HG02970 (cell line): ENCODE measurements at regions not wholly inside any gene's neighbourhood (a gene's known extent, or its start where the extent isn't known, plus 50 kb on each side); places are given as distances from the start of the nearest gene placed in this dataset.
"Not testable (repeated sequence)": the region's sequence is repeated elsewhere in the genome, so short reads cannot be mapped to it uniquely, and the experiment has no call there.

Experiments used
- ATAC-seq: cut with Tn5 transposase; IDR thresholded peaks from one replicate; pipeline ENCODE4 v1.9.1; 2021; ENCODE audit warnings: mild to moderate bottlenecking, moderate library complexity, moderate number of reproducible peaks; ENCODE audit not compliant: unreplicated experiment, low FRiP score

DNA sequence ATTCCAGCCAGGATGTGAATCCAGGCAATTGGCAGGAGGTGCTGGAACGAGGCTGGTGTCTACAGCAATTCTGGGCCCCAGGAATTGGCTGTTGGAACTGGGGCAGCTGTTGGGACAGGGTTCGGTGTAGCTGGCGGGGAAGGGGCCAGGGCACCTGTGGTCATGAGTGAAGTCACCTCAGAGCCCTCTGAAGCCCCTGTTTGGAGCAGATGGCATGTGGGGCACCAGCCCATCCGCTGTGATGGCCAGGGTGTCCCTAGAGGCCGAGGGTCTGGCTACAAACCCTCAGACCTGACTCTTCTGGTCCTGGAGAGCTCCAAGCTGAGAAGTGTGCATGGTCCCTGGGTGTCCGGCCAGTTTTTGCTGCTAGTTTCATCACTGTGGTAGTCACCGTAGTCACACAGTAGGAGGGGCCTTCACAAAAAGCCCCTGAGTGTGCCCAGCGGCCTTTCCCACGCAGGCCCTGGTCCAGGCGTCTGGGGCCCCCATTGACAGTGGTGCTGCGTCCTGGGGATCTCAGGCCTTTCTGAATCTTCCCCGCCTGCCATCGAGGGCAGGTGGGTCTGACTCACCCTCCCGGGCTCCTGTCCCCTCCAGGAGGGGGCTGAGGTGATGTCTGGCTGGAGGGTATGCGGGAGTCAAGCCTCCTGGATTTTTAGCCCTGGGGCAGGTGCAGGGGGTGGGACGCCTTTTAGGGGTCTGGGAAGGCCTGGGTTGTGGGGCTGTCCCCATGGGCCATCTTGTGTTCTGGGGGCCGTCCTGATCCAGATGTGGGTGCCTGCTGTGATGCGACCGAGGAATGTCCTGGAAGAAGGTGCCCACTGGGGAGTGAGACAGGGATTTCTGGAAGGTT lies 368.0 kb downstream of the TMEM121 start:
- no peak for ATAC-seq

DNA sequence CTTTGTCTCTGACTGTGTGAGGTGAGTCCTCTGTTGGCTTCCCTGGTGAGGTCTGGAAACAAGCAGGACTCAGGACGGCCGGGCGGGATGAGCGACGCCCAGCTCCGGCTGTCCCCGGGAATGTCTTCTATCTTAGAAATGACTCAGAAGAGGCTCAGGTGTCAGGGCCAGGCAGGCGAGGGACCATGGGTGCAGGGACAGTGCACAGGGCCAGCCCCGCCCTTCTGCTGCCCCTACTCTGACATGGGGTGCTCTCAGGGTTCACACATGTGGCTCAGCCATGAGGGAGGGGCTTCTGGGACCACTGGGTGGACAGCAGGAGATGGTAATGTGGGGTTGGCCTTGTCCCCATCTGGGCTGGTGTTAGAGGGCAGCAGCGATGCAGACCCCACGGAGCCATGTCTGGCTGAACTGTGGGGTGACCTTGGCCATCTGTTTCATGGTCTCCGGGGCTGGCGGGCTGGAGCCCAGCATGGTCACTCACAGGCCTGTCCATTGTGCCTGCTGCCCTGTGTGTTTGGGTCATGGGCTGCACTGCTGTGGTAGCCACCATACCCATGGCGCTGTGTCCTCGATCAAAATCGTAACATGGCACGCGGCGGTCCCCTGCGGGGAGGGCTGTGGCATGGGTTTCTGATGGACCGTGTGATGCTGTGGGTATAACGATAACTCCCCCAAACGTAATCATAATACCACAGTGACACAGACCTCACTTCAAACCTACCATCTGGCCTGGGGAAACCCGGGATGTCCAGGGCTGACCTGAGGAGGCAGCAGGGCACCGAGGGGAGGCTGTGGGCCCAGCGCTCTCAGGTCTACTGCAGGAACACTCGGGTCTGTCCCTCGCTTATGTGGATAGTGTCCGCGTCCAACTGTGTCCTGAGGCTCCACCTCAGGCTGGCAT lies 368.8 kb downstream of the TMEM121 start:
- no peak for ATAC-seq

DNA sequence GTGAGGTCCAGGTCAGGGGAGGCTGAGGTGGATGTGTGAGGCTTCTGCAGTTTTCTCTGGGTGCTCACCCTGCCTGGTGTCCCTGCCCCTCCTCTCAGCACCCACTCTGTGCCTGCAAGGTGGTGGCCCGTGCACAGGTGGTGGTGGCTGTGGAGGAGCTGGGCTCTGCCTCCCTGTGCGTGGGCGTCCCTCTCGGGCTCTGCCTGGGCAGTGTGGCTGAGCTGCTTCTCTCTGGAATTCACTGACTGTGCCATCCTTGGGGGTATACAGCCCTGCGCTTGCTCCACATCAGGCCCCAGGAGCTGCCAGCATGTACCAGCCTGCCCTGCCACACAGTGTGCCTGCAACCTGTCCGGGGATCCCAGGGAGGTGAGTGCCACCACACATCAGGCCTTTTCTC lies 369.8 kb downstream of the TMEM121 start:
- not testable (repeated sequence) for ATAC-seq

DNA sequence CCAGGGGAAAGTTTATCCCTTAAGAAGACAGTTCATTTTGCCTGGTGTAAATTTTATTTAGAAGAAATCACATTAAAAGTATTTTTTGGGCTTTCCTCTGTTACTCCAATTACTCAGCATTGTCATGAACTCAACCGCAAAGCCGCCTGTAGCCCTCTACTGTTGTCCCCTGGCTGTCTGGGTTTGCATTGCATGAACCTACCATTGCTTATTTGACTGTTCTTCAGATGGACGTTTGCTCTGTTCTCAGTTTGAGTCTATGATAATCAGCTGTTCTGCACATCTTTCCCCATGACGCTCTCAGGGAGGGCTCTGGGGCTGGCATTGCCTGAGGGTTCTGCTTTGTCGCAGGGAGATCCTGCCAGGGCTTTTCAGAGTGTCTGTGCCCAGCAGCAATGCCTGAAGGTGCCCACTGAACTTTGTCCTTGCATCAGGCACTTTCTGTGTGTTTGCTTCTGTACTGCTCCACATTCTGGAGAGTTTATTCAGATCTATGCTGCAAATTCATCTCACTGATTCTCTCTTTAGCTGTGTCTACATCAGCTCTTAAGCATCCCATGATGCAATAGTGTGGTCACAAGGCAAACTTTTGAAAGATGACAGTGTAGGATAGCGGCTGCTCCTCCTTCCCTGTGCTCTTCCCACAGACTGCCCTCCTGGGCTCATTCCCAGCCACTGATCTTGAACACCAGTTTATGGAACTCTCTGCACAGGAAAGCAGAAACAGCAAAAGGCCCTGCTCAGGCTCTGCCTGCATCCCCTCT lies 370.8 kb downstream of the TMEM121 start:
- not testable (repeated sequence) for ATAC-seq

DNA sequence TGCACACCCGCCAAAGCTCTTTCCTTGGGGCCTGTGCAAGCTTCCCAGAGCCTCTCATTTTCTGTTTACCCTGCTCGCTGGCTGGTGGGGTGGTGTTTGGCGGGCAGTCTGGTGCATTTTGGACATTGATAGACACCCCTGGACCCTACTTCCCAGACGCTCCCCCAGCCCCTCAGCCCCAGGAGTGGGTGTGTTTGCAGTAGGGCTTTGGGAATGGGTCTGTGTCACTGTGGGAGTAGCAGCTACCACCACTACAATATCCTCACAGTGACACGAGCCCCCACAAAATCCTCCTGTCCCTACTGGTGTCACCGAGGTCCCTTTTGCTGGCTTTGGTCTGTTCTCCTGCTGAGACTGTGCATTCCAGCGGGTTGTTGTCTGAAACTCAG lies 371.3 kb downstream of the TMEM121 start:
- no peak for ATAC-seq

DNA sequence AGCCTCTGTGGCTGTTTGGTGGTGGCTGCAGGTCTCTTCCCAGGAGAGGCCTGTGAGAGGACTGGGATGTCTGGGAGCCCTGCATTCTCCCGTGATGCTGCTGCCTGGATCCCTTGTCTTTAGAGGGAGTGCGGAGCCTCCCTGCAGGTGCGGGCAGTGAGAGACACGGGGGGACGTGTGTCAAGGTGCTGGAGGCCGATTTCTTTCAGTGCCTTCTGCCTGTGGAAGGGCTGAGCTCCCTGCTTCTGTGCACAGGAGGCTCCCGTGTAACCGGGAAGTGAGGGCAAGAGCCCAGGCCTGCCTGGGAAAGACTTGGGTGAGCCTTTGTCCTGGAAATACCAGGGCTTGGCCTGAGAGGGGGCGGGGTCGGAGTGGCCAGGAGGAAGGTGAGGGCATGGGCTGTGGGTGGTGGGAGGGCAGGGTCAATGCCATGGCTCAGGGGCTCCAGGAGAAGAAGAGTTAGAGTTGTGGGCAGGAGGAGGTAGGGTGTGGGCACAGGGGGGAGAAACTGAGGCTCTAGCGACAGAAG lies 372.2 kb downstream of the TMEM121 start:
- no peak for ATAC-seq

DNA sequence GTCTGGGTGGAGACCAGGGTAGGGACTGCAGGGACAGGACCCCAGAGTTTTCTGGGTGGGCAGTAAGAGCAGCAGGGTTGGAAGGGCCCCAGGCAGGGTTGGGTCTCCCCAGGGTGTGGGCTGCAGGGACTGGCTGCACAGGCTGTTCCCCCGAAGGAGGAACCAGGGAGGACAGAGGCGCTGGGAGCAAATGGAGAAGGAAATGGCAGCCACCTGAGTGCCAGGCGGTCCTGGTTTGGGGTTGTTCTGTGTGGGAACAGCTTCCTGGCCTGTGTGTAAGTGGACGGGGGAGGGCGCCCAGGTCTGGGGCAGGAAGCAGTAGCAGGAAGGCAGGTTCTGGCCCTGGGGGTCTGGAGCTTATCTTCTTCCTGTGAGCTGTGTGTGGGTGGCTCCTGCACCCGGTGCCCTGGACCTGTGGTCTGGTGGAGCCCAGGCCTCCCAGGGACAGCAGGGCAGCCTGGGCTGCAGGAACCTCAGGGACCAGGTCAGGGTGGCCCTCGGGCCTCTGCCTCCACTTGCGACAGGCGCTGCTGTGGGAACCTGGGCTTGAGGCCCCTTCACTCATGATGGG lies 372.8 kb downstream of the TMEM121 start:
- ATAC-seq: no peak

DNA sequence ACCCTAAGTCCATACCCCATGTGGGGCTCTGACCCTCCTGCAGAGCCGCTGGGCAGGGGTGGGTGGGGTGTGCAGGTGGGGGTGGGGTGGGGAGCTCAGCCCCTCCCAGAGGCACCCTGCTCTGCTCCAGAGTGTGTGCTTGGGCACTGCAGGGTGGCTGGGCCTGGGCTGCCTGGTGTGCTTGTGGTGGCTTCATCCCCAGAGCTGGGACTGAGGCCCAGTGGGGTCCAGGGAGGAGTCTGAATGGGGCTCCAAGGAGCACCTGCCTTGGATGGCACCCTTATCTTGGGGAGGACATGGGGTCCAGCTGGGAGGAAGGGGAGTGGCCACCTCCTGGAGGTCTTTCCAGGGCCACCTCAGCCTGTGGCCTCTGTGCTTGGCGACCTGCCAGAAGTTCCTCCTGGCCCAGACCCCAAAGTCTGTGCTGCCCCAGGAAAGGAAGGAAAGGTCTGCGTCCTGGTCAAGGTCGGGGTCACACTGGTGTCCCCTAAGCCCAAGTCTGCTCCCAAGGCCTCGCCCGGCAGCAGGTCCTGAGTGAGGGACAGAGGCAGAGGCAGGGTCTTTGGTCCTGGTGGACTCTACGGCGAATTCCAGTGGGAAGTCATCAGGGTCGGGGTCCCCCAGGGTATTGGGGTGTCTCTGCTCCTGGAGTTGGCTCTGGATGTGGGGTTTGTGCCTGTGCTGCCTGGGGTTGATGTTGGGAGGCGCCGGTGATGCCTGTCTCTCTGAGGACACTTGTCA lies 373.4 kb downstream of the TMEM121 start:
- no peak for ATAC-seq

DNA sequence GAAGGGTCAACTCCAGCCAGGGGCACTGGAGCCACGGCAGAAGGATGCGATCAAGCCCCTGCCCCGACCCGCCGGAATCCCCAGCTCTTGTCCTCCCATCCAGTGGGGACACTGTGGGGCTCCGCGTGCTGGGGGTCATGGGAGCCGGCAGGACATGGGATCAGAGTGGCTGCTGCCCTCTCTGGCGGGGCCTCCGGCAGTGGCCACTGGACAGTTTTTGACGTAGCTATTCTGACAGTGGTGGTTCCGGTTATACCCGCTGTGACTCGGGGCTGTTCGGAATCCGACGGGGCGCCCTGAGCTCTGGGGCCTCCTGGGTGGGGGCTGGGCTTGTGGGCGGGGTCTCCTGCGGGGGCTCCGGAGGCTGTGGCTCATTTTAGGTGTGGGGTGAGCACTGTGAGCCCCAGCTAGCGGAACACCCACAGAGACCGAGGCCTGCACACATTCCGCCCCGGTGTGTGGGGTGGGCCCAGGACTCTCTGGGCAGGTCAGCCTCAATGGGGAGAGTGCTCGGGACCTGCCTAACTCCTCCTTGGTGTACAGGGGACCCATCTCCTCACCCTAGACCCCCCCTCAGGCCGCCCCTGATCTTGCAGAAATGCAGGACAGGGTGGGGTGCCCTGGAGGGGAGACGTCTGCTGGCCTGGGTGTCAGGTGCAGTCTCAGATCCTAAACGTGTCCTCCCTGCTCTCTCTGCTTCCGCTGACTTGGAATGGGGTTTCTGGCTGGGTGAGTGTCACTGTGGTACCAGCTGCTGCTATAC lies 374.2 kb downstream of the TMEM121 start:
- no peak for ATAC-seq

DNA sequence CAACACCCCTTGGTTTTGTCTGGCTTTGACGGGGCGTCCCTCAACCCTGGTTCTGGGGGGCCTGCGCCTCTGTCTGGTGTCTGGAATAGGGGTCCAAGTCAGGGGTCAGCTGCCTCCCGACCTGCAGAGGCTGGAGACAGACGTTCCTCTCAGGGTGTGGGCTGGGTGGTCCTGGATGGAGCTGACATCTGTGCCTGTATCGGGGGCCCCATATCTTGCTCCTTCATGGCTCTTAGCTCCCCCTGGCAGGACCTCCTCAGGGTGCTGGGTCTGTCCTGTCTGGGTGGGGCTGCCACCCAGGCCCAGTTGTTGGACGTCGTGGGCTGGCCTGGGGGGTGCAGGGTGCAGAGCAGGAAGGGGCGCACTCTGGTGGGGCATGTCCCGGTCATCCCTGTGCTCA lies 374.8 kb downstream of the TMEM121 start:
- no peak for ATAC-seq

DNA sequence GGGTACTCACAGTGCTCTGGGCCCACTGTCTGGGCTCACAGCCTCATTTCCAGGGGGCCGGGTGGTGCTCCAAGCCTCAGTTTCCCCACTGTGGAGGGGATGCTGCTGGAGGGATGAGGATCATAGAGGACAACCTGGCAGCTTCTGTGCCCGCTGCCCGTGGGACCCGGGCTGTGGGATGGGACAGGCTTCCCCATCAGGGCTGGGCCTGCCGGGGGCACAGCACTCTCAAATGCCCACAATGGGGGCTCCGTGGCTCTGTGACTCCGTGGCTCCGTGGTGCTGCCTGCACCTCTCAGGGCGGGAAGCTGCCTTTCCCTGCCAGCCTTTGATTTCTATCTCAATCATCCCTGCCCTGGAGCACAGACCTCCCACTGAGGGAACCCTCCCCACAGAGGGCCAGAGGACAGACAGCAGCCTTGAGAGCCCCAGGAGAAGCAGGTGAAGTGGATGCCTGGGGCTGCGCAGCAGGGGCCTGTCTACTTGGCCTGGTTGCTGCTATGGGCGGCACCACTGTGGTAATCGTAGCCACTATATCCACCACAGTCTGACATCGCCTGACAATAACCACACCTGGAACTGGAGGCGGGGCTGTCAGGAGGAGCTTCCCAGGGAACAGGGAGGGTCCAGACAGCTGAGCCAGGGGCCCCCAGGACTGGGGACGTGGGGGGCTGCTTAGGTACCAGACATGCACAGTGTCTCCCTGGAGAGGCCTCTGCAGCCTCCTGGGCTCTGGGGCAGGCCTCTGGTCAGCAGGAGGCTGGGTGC lies 375.9 kb downstream of the TMEM121 start:
- no peak for ATAC-seq

DNA sequence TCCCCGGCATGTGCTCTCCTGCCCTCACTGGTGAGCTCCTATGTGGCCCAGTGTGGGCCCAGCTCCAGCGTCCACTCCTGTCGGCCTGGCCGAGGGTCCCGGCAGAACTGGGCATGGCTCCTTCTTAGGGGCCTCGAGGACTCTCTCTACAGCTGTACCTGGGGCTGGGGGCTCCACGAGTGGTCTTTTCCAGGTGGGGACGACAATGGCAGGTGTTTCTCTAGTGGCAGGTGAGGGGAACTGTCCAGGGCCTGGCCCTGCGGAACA lies 376.4 kb downstream of the TMEM121 start:
- ATAC-seq: not testable (repeated sequence)

DNA sequence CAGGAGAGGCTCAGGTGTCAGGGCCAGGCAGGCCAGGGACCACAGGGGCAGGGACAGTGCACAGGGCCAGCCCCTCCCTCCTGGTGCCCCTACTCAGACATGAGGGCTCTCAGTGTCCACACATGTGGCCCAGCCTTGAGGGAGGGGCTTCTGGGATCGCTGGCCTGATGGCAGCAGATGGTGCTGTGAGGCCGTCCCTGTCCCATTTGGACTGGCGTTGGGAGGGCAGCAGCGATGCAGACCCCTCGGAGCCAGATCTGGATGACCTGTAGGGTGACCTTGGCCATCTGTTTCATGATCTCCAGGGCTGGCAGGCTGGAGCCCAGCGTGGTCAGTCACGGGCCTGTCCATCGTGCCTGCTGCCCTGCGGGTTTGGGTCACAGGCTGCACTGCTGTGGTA lies 377.6 kb downstream of the TMEM121 start:
- no peak for ATAC-seq

DNA sequence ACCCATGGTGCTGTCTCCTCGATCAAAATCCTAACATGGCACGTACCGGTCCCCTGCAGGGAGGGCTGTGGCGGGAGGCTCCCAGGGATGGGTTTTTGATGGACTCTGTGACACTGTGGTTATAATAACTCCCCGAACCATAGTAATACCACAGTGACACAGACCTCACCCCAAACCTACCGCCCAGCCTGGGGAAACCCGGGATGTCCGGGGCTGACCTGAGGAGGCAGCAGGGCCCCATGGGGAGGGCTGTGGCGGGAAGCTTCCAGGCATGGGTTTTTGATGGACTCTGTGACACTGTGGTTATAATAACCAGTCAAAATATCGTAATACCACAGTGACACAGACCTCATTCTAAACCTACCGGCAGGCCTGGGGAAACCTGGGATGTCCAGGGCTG lies 378.0 kb downstream of the TMEM121 start:
- no peak for ATAC-seq

DNA sequence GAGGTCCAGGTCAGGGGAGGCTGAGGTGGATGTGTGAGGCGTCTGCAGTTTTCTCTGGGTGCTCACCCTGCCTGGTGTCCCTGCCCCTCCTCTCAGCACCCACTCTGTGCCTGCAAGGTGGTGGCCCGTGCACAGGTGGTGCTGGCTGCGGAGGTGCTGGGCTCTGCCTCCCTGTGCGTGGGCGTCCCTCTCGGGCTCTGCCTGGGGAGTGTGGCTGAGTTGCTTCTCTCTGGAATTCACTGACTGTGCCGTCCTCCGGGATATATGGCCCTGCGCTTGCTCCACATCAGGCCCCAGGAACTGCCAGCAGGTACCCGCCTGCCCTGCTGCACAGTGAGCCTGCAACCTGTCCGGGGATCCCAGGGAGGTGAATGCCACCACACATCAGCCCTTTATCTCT lies 379.1 kb downstream of the TMEM121 start:
- no peak for ATAC-seq

DNA sequence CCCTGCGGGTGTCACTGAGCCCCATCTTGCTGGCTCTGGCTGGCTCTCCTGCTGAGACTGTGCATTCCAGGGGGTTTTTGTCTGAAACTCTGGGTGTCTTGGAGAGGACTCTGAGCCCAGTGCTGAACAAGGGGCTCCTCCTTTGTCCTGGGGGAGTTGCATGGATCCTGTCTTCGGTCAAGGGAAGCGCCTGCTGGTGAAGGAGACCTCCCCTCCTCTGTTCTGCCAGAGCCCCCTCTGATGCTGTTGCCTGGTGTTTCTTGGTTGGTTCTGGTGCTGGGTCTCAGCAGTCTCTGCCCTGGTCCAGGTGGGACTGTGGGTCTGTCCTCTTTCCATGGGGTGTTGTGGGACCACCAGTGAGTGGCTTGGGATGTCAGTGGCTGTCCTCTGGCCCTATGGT lies 380.9 kb downstream of the TMEM121 start:
- ATAC-seq: no peak

DNA sequence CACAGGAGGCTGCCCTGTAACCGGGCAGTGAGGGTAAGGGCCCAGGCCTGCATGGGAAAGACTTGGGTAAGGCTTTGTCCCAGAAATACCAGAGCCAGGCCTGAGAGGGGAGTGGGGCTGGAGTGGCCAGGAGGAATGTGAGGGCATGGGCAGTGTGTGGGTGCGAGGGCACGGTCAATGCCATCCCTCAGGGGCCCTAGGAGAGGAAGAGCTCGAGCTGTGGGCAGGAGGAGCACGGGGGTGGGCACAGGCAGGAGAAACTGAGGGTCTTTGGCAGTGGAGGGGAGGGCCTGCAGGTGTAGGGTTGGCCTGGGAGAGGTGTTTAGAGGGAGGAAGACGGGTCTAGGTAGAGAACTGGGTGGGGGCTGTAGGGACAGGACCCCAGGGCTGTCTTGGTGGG lies 381.6 kb downstream of the TMEM121 start:
- no peak for ATAC-seq

DNA sequence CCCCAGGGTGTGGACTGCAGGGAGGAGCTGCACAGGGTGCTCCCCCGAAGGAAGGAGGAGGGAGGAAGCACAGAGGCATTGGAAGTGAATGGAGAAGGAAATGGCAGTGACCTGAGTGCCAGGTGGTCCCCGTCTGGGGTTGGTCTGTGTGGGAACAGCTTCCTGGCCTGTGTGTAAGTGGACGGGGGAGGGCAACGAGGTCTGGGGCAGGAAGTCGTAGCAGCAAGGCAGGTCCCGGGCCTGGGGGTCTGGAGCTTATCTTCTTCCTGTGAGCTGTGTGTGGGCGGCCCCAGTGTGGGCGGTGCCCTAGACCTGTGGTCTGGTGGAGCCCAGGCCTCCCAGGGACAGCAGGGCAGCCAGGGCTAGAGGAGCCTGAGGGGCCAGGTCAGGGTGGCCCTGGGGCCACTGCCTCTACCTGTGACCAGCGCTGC lies 382.1 kb downstream of the TMEM121 start:
- no peak for ATAC-seq
